NCI-H524 (cell line): ENCODE measurements at regions not wholly inside any gene's neighbourhood (a gene's known extent, or its start where the extent isn't known, plus 50 kb on each side); places are given as distances from the start of the nearest gene placed in this dataset.

Experiments used
- DNase-seq, 2 experiments: peaks; one replicate each; lab custom pipeline; 2025; lab: John Stamatoyannopoulos, UW

GRCh38 chr3:18080198-18080689 lies 337.8 kb upstream of the TBC1D5 start:
- no peak for DNase-seq

GRCh38 chr3:18079739-18080138 lies 337.3 kb upstream of the TBC1D5 start:
- no peak for DNase-seq

GRCh38 chr3:18079062-18079461 lies 336.6 kb upstream of the TBC1D5 start:
- DNase-seq, result no peak

- no peak for DNase-seq
Measured at GRCh38 chr3:18077128-18077840, 334.9 kb upstream of the TBC1D5 start.

- no peak for DNase-seq
Measured at GRCh38 chr3:18076301-18076700, 333.9 kb upstream of the TBC1D5 start.

GRCh38 chr3:18075799-18076198 lies 333.4 kb upstream of the TBC1D5 start:
- no peak for DNase-seq

GRCh38 chr3:18071833-18072232 lies 329.4 kb upstream of the TBC1D5 start:
- no peak for DNase-seq

- DNase-seq, result no peak
Measured at GRCh38 chr3:18070944-18071343, 328.5 kb upstream of the TBC1D5 start.

GRCh38 chr3:18070231-18070630 lies 327.8 kb upstream of the TBC1D5 start:
- DNase-seq, result no peak

- no peak for DNase-seq
Measured at GRCh38 chr3:18069568-18069967, 327.1 kb upstream of the TBC1D5 start.

GRCh38 chr3:18066899-18067582 lies 324.6 kb upstream of the TBC1D5 start:
- DNase-seq, result no peak

- no peak for DNase-seq
Measured at GRCh38 chr3:18064586-18064985, 322.2 kb upstream of the TBC1D5 start.

GRCh38 chr3:18062657-18063025 lies 320.2 kb upstream of the TBC1D5 start:
- no peak for DNase-seq

- DNase-seq, result no peak
Measured at GRCh38 chr3:18061737-18062656, 319.6 kb upstream of the TBC1D5 start.

GRCh38 chr3:18058666-18059065 lies 316.2 kb upstream of the TBC1D5 start:
- DNase-seq, result no peak

- DNase-seq, result no peak
Measured at GRCh38 chr3:18057471-18058091, 315.1 kb upstream of the TBC1D5 start.

GRCh38 chr3:18054625-18055024 lies 312.2 kb upstream of the TBC1D5 start:
- no peak for DNase-seq

GRCh38 chr3:18051306-18051705 lies 308.9 kb upstream of the TBC1D5 start:
- no peak for DNase-seq

GRCh38 chr3:18049096-18049495 lies 306.7 kb upstream of the TBC1D5 start:
- DNase-seq, result no peak

GRCh38 chr3:18047052-18047451 lies 304.6 kb upstream of the TBC1D5 start:
- DNase-seq, result peak in 1 of 2 experiments; percentile 3

GRCh38 chr3:18046131-18046915 lies 303.9 kb upstream of the TBC1D5 start:
- no peak for DNase-seq
